A673 (cell line): ENCODE measurements at regions not wholly inside any gene's neighbourhood (a gene's known extent, or its start where the extent isn't known, plus 50 kb on each side); places are given as distances from the start of the nearest gene placed in this dataset.

ENCODE experiments used
- CTCF ChIP-seq: fragments of 300-800, 200-600 bp; sonication (generic); conservative IDR thresholded peaks from 2 replicates; pipeline ENCODE4 v1.5.1; 2017; ENCODE audit warnings: low read depth, mild to moderate bottlenecking, antibody characterized with exemption, low read length, moderate library complexity, mixed read lengths
- EZH2 ChIP-seq: fragments of 200-600 bp; sonication (generic); IDR thresholded peaks from 2 replicates; pipeline ENCODE4 v1.6.1; 2017; ENCODE audit warnings: borderline replicate concordance, low read depth, mild to moderate bottlenecking, mixed read lengths, antibody characterized with exemption, low read length; ENCODE audit not compliant: poor library complexity, severe bottlenecking

GRCh38 chr9:19992556-19992955, 203.7 kb upstream of the SLC24A2 start:
- no peak for TF ChIP-seq CTCF
- no peak for TF ChIP-seq EZH2
